LNCAP (cell line): ENCODE measurements at regions not wholly inside any gene's neighbourhood (a gene's known extent, or its start where the extent isn't known, plus 50 kb on each side); places are given as distances from the start of the nearest gene placed in this dataset.

Experiments used
- TF ChIP-seq, protein P1 (sequence below): fragments of 450-650 bp; IDR thresholded peaks from 2 replicates; pipeline ENCODE4 v1.5.1; 2017; ENCODE audit warnings: mild to moderate bottlenecking

DNA sequence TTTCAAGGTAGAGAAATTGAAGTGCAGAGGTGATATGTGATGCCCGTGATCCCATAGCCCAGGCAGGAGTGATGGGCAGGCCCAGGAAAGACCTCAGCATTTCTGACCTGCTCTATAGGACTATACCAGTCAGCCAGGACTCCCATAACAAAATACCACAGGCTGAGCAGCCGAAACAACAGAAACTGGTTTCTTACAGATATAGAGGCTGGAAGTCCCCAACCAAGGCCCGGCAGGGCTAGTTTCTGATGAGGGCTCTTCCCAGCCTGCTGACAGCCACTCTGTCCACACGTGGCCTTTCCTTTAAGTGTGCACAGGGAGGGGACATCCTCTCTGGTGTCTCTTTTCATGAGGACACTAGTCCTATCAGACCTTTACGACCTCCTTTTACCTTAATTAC is 104.2 kb upstream of the AGAP1 start:
- TF ChIP-seq, protein P1, sequence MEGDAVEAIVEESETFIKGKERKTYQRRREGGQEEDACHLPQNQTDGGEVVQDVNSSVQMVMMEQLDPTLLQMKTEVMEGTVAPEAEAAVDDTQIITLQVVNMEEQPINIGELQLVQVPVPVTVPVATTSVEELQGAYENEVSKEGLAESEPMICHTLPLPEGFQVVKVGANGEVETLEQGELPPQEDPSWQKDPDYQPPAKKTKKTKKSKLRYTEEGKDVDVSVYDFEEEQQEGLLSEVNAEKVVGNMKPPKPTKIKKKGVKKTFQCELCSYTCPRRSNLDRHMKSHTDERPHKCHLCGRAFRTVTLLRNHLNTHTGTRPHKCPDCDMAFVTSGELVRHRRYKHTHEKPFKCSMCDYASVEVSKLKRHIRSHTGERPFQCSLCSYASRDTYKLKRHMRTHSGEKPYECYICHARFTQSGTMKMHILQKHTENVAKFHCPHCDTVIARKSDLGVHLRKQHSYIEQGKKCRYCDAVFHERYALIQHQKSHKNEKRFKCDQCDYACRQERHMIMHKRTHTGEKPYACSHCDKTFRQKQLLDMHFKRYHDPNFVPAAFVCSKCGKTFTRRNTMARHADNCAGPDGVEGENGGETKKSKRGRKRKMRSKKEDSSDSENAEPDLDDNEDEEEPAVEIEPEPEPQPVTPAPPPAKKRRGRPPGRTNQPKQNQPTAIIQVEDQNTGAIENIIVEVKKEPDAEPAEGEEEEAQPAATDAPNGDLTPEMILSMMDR, result no peak

DNA sequence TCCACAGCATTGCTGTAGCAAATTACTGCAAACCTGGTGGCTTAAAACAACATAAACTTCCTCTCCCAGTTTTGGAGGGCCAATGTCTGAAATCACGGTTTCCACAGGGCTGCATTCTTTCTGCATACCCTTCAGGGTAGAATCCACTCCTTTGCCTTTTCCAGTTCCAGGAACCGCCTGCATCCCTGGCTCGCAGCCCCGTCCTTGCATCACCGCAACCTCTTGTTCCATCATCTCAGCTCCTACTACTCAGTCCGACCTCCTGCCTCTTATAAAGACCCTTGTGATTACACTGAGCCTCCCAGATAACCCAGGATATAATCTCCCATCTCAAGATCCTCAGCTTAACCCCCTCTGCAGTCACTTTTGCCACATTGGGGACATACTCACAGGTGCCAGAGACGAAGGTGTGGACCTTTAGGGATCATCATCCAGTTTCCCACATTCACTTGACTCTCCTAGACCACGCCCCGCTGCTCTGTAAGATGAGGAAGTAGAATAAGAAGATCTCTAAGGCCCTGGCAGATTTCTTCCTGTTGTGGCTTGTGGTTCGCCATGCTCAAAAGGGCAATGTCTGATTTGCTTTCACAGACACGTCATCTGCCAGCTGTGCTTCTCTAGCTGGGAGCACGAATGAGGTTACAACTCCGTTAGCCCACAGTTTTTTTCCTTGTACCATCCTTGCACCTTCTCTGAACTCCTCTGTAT is 103.6 kb upstream of the AGAP1 start:
- TF ChIP-seq, protein P1, result no peak

DNA sequence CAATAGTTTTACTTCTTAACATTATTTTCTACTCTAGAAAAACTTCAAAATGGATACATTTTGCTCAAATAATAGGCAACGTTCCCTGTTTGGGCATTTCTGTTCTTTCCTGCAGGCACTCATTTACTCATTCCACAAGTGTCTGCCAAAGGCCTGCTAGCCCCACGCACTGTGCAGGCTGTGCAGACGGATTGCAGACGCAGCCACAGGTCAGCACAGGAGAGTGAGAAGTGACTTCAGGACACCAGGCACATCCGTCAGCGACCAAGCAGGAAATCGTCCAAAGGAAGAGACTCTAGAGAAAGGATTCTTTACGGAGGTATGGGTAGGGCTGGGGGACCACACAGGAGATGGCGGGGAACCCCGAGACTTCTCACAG is 103.0 kb upstream of the AGAP1 start:
- TF ChIP-seq, protein P1, result no peak

DNA sequence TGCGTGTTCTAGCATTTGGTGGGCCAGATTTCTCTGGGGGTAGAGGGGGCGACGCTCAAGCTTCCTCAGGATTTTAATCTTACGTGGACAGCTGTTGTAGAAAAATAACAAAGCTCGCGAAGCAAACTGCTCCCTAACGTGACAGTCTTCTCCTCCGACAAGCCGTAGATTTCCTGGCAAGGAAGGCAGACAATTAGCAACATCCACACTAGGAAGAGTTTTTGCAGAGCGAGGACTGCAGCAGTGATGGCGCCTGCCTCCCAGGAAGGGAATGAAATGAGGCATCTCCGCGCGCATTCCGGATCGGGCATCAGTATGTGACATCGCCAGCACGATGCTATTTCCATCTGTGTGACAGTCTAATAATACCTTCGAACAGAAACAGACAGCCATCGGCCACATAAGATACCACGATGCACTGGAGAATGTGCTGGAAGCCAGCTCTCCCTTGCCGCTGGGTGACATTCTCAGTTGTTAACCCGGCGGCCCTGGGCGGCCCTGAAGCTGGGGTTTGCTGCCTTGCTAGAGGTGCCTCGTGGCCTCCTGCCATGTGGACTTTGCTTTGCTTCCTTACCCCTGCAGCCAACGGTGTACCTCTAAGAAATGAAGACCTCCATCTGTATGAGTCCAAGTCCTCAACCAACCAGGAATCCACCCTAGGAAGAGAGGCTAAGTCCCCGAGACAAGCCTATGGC is 101.8 kb upstream of the AGAP1 start:
- TF ChIP-seq, protein P1, result no peak

DNA sequence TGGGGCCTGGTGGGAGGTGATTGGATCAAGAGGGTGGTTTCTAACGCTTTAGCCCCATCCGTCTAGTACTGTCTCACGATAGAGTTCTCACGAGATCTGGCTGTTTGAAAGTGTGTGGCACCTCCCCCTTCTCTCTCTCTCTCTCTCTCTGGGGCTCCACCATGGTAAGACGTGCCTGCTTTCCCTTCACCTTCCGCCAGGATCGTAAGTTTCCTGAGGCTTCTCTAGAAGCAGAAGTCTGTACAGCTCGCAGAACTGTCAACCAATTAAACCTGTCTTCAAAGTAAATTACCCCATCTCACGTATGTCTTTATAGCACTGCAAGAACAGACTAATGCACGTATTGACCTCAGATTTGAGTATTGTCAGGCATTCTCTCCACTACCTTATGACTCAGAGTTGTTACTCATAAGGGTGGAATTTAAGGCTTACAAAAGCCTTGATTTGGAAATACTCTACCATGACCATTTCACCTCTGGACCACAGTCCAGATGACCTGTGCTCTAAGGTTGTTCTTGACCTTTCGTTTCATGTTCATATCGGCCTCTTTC is 99.5 kb upstream of the AGAP1 start:
- TF ChIP-seq, protein P1, result no peak

DNA sequence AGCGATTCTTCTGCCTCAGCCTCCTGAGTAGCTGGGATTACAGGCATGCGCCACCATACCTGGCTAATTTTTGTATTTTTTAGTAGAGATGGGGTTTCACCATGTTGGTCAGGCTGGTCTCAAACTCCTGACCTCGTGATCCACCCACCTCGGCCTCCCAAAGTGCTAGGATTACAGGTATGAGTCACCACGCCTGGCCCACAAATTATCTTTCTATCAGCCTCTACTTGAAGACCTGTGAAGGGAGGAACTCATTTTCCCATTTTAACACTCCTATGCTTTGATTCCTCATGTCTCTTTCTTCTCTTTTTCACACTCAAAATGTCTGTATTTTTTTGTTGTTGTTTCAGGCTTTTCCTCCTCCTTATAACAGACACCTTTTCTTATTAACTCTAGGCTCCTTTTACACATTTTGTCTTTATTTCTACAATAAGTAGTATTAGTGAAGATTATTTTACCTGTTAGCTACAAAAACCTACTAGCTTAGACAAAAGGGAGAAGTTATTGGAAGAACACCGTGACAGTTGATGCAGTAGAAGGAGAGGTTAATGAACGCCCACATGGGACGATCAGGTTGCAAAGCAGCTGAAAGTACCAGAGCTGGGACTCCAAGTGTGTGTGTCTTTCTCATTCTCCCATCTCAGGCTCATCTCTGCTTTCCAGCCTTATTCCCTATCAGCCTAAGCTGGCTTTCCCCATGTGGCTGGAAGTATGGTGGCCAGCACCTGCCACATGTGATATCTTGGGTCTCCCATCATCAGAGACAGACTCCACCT is 97.6 kb upstream of the AGAP1 start:
- TF ChIP-seq, protein P1, result no peak

DNA sequence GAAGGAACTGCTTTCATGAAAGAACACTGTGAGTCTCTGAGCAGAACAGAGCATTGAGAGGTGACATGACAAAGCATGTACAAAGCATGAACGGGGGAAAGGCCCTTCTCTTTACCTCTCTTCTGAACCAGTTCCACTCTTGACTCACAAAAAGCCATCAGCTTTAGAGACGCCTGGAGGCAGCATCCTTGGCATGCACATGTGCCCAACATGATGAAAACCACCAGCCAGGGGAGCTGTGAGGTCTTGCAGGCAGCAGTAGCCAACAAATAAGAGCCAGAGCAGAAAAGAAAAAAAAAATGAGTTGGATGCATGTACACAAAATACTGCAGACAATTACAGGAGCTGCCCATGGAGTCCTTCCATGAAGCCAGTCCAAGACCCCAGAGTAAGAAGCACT is 95.5 kb upstream of the AGAP1 start:
- TF ChIP-seq, protein P1, result no peak
